GM18519 (cell line): ENCODE measurements at regions not wholly inside any gene's neighbourhood (a gene's known extent, or its start where the extent isn't known, plus 50 kb on each side); places are given as distances from the start of the nearest gene placed in this dataset.
A peak's percentile ranks its signal among the peaks of the same experiment; 100 is the strongest.

Experiments
- ATAC-seq: cut with Tn5 transposase; IDR thresholded peaks from one replicate; pipeline ENCODE4 v1.9.1; 2021; ENCODE audit warnings: mild to moderate bottlenecking, moderate library complexity; ENCODE audit not compliant: unreplicated experiment, low FRiP score

- peak; percentile 61 for ATAC-seq
Observed at GRCh38 chr6:156474507-156475120, 302.6 kb upstream of the ARID1B start.

- ATAC-seq: no peak
Observed at GRCh38 chr6:156471000-156471399, 306.2 kb upstream of the ARID1B start.

GRCh38 chr6:156464100-156464878 lies 312.9 kb upstream of the ARID1B start:
- ATAC-seq: peak; percentile 81

DNA sequence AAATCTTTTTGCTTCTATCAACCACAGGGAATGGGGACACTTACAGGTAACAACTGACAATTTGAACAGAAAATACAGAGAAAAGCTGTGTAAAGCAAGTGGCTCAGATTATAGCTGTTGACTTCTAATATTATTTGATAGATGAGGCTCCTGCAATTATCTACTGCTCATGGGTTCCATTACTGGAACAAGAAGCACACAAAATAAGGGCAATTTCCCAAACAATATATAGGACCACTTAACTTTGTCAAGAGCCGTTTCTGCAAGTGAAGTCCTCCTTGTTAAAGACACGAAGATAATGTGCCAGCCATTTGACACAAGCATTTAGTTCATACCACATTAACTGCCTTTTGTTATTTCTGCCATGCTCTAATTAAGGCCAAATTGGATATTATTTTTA lies 315.5 kb upstream of the ARID1B start:
- ATAC-seq: no peak

DNA sequence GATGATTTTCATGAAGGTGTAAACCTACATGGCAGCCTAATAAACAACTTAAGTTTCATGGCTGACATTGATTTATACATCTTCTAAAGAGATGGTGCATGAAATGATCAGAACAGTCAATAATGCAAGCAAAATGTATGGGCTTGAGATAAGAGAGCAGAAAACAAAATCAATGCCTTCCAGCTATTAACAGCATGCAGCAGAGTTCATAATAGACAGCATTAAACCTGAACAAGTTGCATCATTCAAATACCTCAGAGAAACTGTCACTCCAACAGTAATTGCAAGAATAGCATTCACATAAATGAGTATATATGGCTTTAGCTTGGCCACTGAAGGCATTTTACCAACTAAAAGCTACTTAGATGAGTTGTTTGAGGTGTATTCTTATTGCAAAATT lies 319.6 kb upstream of the ARID1B start:
- no peak for ATAC-seq

DNA sequence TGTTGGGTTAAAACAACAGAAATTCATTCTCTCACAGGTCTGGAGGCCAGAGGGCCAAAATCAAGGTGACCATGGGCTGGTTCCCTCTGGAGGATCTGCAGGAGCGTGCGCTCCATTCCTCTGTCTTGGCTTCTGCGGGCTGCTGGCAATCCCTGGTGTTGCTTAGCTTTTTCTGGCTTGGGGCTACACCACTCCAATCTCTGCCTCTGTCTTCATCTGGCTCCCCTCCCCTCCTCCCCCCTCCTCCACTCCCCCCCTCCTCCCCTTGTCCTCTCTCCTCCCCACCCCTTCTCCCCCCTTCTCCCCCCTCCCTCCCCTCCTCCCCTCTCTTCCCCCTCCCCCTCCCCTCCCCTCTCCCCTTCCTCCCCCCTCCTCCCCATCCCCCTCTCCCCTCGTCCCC lies 321.3 kb upstream of the ARID1B start:
- no peak for ATAC-seq

- ATAC-seq: no peak
Observed at GRCh38 chr6:156454867-156455266, 322.3 kb upstream of the ARID1B start.

DNA sequence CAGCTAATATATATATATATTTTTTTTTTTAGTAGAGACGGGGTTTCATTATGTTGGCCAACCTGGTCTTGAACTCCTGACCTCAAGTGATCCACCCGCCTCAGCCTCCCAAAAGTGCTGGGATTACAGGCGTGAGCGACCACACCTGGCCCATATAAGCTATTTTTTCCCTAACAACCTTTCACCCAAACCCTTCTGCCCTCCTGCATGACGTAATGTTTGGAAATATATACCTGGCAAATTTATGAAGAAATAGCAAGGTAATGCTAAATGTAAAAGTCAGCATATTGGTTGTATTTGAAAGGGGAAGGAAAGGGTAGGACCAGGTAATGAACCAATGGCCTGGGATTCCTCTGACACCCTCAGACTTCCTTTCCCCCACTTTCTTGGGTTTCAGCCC lies 325.5 kb upstream of the ARID1B start:
- no peak for ATAC-seq

DNA sequence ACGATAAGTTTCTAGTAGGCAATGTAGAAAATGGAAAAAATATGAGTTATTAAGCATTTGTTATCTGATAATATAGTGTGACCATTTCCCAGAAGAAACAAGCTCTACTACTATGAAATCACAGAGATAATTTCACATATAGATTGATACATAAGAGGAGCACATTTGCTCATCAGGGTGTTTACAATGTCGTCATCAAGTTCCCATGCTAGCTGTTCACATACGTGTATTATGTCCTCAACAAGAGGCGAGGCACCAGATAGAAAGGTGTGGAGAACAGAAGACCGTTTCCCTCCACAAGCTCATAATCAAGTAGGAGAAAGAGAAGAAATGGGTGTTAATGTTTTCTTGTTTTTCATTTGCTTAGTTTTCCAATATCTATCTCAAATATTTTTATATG lies 326.1 kb upstream of the ARID1B start:
- no peak for ATAC-seq

DNA sequence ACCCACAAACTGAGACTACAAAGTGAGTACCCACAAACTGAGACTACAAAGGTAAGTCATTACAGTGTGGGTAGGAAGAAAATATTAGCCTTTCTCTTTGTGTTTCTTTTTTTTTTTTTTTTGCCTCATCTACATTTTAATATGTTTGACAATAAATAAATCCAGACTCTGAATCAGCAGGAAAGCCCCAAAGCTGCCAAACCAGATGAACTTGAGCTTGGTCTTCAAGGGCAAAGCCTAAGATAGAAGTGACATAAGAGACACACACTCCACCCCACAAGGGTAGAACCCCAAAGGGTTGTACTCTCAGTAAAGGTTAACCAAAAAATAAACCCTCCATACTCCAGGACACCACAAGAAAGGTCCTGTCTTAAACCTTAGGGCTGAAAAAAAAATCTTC lies 326.8 kb upstream of the ARID1B start:
- no peak for ATAC-seq

DNA sequence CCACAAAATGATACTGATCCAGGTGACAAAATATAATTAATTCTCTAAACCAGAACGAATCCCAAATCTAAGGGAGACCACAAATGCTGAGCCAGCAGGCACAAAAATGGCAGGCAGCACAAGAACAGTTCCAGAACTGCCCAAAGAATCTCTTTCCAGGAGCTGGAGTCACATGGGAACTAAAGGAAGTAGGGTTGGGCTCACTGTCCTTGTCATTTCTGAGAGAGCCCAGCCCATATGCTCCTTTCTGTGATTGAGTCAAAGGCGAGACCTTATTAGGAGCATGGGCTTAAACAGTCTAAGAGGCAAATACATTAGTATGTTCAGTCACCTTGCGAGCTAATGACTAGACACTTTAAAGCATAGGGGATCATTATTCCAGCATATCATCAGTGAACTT lies 327.6 kb upstream of the ARID1B start:
- ATAC-seq: no peak

GRCh38 chr6:156449128-156449527 lies 328.1 kb upstream of the ARID1B start:
- no peak for ATAC-seq

- no peak for ATAC-seq
Observed at GRCh38 chr6:156448579-156448978, 328.6 kb upstream of the ARID1B start.

GRCh38 chr6:156440688-156441087 lies 336.5 kb upstream of the ARID1B start:
- ATAC-seq: no peak

GRCh38 chr6:156438350-156438923 lies 338.7 kb upstream of the ARID1B start:
- ATAC-seq: no peak

GRCh38 chr6:156437121-156437879 lies 339.9 kb upstream of the ARID1B start:
- no peak for ATAC-seq

- ATAC-seq: no peak
Observed at GRCh38 chr6:156434795-156435190, 342.4 kb upstream of the ARID1B start.

DNA sequence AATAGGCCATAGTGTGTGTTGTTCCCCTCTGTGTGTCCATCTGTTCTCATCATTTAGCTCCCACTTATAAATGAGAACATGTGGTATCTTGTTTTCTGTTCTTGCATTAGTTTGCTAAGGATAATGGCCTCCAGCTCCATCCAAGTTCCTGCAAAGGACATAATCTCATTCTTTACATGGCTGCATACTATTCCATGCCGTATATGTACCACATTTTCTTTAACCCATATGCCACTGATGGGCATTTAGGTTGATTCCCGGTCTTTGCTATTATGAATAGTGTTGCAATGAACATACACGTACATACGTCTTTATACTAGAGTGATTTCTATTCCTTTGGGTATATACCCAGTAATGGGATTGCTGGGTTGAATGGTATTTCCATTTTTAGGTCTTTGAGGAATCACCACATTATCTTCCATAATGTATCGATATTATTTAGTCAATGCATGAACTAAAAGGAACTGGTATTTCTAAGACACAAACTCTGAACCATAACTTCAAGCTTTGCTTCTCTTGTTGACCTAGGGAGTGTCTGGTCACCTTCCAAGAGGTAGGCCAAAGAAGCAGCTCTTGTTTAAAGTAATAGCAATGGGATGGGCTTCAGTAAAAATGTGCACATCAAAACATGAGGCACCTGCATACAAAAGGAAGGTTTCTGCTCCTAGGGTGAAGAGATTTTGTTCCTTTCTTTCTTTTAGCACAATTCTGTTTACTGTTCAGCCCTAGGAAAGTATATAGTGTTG lies 343.0 kb upstream of the ARID1B start:
- no peak for ATAC-seq

DNA sequence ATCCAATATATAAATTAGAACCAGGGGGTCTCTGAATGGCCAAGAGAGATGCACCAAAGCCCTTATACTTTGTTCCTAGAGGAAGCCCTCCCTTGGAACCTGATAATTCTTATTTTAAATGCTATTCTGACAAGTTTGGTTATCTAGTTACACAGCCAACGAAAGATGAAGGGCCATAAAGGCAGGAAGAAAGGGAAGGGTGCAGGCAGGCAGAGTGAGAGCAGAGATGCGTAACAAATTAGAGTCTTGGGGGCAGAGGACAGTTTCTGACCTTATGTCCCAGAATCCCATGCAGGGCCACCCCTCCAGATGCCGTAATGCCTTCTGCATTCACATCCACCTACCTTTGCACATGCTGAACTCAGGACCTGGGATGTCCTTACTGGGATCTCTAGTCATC lies 344.6 kb upstream of the ARID1B start:
- ATAC-seq: no peak

GRCh38 chr6:156430386-156430785 lies 346.8 kb upstream of the ARID1B start:
- ATAC-seq: no peak

- ATAC-seq: no peak
Observed at GRCh38 chr6:156427345-156427744, 349.8 kb upstream of the ARID1B start.
